HEK293T (cell line): ENCODE measurements at regions not wholly inside any gene's neighbourhood (a gene's known extent, or its start where the extent isn't known, plus 50 kb on each side); places are given as distances from the start of the nearest gene placed in this dataset.

ENCODE experiments used
- ARNT ChIP-seq: fragments of 450-650 bp; IDR thresholded peaks from 2 replicates; pipeline ENCODE4 v1.6.1; 2017; ENCODE audit warnings: mild to moderate bottlenecking
- BHLHE40 ChIP-seq: fragments of 450-650 bp; IDR thresholded peaks from 2 replicates; pipeline ENCODE4 v1.6.1; 2016; ENCODE audit warnings: mild to moderate bottlenecking, moderate library complexity, borderline replicate concordance
- TARDBP ChIP-seq: fragments of 450-650 bp; IDR thresholded peaks from 2 replicates; pipeline ENCODE4 v1.6.1; 2016

- TF ChIP-seq BHLHE40 (no peak), TARDBP (no peak), ARNT (no peak)
Measured at GRCh38 chr4:53805291-53805690, 214.0 kb upstream of the LNX1 start.
